C4-2B (cell line): ENCODE measurements at regions not wholly inside any gene's neighbourhood (a gene's known extent, or its start where the extent isn't known, plus 50 kb on each side); places are given as distances from the start of the nearest gene placed in this dataset.

Source experiments
- ZFX ChIP-seq: fragments of 450-650 bp; IDR thresholded peaks from 2 replicates; pipeline ENCODE4 v1.6.1; 2017
- TF ChIP-seq, protein P1 (sequence below): fragments of 450-650 bp; conservative IDR thresholded peaks from 2 replicates; pipeline ENCODE4 v1.5.1; 2017; ENCODE audit warnings: mild to moderate bottlenecking

DNA sequence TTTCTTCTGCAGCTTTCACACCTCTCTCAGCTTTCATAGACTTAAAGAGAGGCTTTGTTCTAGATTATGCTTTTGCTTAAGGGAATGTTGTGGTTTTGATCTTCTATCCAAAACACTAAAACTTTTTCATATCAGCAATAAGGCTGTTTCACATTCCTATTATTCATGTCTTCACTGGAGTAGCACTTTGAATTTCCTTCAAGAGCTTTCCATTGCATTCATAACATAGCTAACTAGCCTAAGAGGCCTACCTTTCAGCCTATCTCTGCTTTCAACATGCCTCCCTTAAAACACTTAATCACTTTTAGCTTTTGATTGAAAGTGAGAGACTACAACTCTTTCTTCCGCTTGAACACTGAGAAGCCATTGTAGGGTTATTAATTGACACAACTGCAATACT, 1117.0 kb upstream of the PHF14 start:
- TF ChIP-seq, protein P1, sequence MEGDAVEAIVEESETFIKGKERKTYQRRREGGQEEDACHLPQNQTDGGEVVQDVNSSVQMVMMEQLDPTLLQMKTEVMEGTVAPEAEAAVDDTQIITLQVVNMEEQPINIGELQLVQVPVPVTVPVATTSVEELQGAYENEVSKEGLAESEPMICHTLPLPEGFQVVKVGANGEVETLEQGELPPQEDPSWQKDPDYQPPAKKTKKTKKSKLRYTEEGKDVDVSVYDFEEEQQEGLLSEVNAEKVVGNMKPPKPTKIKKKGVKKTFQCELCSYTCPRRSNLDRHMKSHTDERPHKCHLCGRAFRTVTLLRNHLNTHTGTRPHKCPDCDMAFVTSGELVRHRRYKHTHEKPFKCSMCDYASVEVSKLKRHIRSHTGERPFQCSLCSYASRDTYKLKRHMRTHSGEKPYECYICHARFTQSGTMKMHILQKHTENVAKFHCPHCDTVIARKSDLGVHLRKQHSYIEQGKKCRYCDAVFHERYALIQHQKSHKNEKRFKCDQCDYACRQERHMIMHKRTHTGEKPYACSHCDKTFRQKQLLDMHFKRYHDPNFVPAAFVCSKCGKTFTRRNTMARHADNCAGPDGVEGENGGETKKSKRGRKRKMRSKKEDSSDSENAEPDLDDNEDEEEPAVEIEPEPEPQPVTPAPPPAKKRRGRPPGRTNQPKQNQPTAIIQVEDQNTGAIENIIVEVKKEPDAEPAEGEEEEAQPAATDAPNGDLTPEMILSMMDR, result no peak
- TF ChIP-seq ZFX, result no peak
